Peyer's patch (tissue), 4 donors: ENCODE measurements at regions not wholly inside any gene's neighbourhood (a gene's known extent, or its start where the extent isn't known, plus 50 kb on each side); places are given as distances from the start of the nearest gene placed in this dataset.

ENCODE experiments used
- DNase-seq, 3 donors: peaks; one replicate each; pipeline ENCODE4 v3.0.0-alpha.2; 2017 to 2019
- H3K27ac ChIP-seq, 4 donors: fragments of 200-600 bp; sonication (generic); one replicate each; pipeline ENCODE4 v1.5.1; 2016 to 2019
- H3K27me3 ChIP-seq, 2 donors: fragments of 200-600 bp; sonication (generic); one replicate each; pipeline ENCODE4 v1.5.1; 2019
- H3K36me3 ChIP-seq, 3 donors: fragments of 200-600 bp; sonication (generic); one replicate each; pipeline ENCODE4 v1.5.1; 2016 to 2019
- H3K4me1 ChIP-seq, 4 donors: fragments of 200-600 bp; sonication (generic); one replicate each; pipeline ENCODE4 v1.5.1; 2016 to 2019
- H3K4me3 ChIP-seq, 4 donors: fragments of 200-600 bp; sonication (generic); 1 replicate in 3 of 4; 2 replicates in 1 of 4; pipeline ENCODE4 v1.5.1; 2016 to 2019; ENCODE audit warnings: mild to moderate bottlenecking in 1 of 4
- H3K9me3 ChIP-seq, 4 donors: fragments of 200-600 bp; sonication (generic); one replicate each; pipeline ENCODE4 v1.5.1; 2016 to 2019; ENCODE audit warnings: mild to moderate bottlenecking in 1 of 4
- CTCF ChIP-seq, 6 experiments: fragments of 450-650 bp in 4 of 6; fragments of 200-600 bp in 2 of 6; sonication (generic) in 1 of 6; IDR thresholded peaks; one replicate each; pipeline ENCODE4 v1.5.1; 2017 to 2019; ENCODE audit warnings: antibody characterized with exemption in 6 of 6, mild to moderate bottlenecking in 3 of 6, moderate library complexity in 1 of 6
- POLR2A ChIP-seq, 2 donors: fragments of 450-650 bp; IDR thresholded peaks; one replicate each; pipeline ENCODE4 v1.5.1; 2017; ENCODE audit warnings: antibody characterized with exemption in 2 of 2, mild to moderate bottlenecking in 2 of 2, moderate library complexity in 2 of 2

- Histone ChIP-seq H3K4me1 (no peaks in the 10 kb centered on the region), H3K27ac (peak overlapping the region in 1 of 4 donors; percentile 17), H3K4me3 (no peak overlapping the region), H3K27me3 (no peaks in the 10 kb centered on the region), H3K36me3 (no peaks in the 10 kb centered on the region), H3K9me3 (no peaks in the 10 kb centered on the region)
- TF ChIP-seq CTCF (IDR thresholded peaks at IDR 0.05) (no peak), POLR2A (IDR thresholded peaks at IDR 0.05) (no peak)
- no peak for DNase-seq
Observed at GRCh38 chr5:58021466-58021865, 438.4 kb downstream of the PLK2 start.

GRCh38 chr5:58019614-58020013 is 440.3 kb downstream of the PLK2 start:
- H3K27ac ChIP-seq: peak overlapping the region in 1 of 4 donors; percentile 30
- H3K9me3 ChIP-seq: no peaks in the 10 kb centered on the region
- TF ChIP-seq CTCF (IDR thresholded peaks at IDR 0.05) (no peak), POLR2A (IDR thresholded peaks at IDR 0.05) (no peak)
- peak in 1 of 3 donors; percentile 42 for DNase-seq
- H3K36me3 ChIP-seq: no peaks in the 10 kb centered on the region
- H3K4me3 ChIP-seq: no peak overlapping the region
- no peaks in the 10 kb centered on the region for H3K4me1 ChIP-seq
- no peaks in the 10 kb centered on the region for H3K27me3 ChIP-seq

- H3K9me3 ChIP-seq: no peaks in the 10 kb centered on the region
- H3K27ac ChIP-seq: no peak overlapping the region
- no peaks in the 10 kb centered on the region for H3K4me1 ChIP-seq
- DNase-seq: no peak
- H3K27me3 ChIP-seq: no peaks in the 10 kb centered on the region
- TF ChIP-seq CTCF (IDR thresholded peaks at IDR 0.05) (no peak), POLR2A (IDR thresholded peaks at IDR 0.05) (no peak)
- no peaks in the 10 kb centered on the region for H3K36me3 ChIP-seq
- no peak overlapping the region for H3K4me3 ChIP-seq
Observed at GRCh38 chr5:58018016-58018415, 441.9 kb downstream of the PLK2 start.

GRCh38 chr5:58016877-58017276 is 443.0 kb downstream of the PLK2 start:
- H3K4me1 ChIP-seq: no peaks in the 10 kb centered on the region
- no peak for TF ChIP-seq CTCF (IDR thresholded peaks at IDR 0.05)
- no peak for TF ChIP-seq POLR2A (IDR thresholded peaks at IDR 0.05)
- no peak for DNase-seq
- no peaks in the 10 kb centered on the region for H3K36me3 ChIP-seq
- no peak overlapping the region for H3K27ac ChIP-seq
- H3K4me3 ChIP-seq: no peak overlapping the region
- H3K27me3 ChIP-seq: no peaks in the 10 kb centered on the region
- no peaks in the 10 kb centered on the region for H3K9me3 ChIP-seq

GRCh38 chr5:58016358-58016757 is 443.5 kb downstream of the PLK2 start:
- DNase-seq: no peak
- TF ChIP-seq POLR2A (IDR thresholded peaks at IDR 0.05): no peak
- no peak for TF ChIP-seq CTCF (IDR thresholded peaks at IDR 0.05)
- H3K27me3 ChIP-seq: no peaks in the 10 kb centered on the region
- no peaks in the 10 kb centered on the region for H3K9me3 ChIP-seq
- no peaks in the 10 kb centered on the region for H3K36me3 ChIP-seq
- H3K4me3 ChIP-seq: no peak overlapping the region
- no peaks in the 10 kb centered on the region for H3K4me1 ChIP-seq
- no peak overlapping the region for H3K27ac ChIP-seq

- H3K27me3 ChIP-seq: no peaks in the 10 kb centered on the region
- TF ChIP-seq CTCF (IDR thresholded peaks at IDR 0.05): no peak
- TF ChIP-seq POLR2A (IDR thresholded peaks at IDR 0.05): no peak
- H3K4me1 ChIP-seq: no peaks in the 10 kb centered on the region
- DNase-seq: no peak
- no peaks in the 10 kb centered on the region for H3K36me3 ChIP-seq
- H3K27ac ChIP-seq: no peak overlapping the region
- H3K9me3 ChIP-seq: no peaks in the 10 kb centered on the region
- H3K4me3 ChIP-seq: no peak overlapping the region
Observed at GRCh38 chr5:58015175-58015574, 444.7 kb downstream of the PLK2 start.
